Activated CD4-positive, CD25-positive, alpha-beta regulatory T cell treated with anti-CD3 and anti-CD28 coated beads, Interleukin-2, amount 50 U/mL, for 24 hours (primary cell): ENCODE measurements at regions not wholly inside any gene's neighbourhood (a gene's known extent, or its start where the extent isn't known, plus 50 kb on each side); places are given as distances from the start of the nearest gene placed in this dataset.

Source experiments
- ATAC-seq, 2 donors: fragments of 150-1000 bp; cut with Tn5 transposase; one replicate each; pipeline ENCODE4 v1.10.0; 2021; ENCODE audit warnings: mild to moderate bottlenecking in 1 of 2, moderate library complexity in 1 of 2

DNA sequence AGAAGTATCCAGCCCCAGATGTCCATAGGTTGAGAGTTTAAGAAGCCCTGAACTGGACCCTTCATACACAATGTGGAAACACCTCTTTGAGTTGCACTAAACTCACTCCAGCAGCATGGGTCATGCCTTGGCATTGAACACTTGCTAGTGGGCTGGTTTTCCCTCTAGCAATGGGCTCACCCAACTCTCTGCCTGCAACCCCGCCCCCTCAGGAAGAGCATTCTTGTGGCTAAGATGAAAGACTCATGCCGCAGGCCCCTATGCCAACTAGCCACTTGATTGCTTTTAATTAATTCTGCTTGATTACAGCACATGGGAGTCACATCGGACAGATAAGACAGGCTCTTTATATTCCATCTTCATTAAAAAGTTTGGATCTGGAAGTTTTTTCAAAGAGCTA, 136.5 kb upstream of the GJB5 start:
- ATAC-seq, result no peak

DNA sequence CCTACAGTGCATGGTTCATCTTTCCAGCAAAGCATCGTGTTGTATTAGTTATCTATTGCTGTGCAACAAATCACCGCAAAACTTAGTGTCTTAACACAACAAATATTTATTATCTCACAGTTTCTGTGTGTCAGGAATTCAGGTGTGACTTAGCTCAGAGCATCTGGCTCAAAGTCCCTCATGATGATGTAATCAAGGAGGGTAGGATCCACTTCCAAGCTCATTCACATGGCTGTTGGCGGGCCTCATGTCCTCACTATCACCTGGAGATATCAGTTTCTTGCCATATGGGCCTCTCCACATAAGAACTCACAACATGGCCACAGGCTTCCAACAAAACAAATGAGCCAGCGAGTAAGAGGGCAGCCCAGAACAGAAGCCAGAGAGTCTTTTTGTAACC, 135.6 kb upstream of the GJB5 start:
- ATAC-seq, result no peak

DNA sequence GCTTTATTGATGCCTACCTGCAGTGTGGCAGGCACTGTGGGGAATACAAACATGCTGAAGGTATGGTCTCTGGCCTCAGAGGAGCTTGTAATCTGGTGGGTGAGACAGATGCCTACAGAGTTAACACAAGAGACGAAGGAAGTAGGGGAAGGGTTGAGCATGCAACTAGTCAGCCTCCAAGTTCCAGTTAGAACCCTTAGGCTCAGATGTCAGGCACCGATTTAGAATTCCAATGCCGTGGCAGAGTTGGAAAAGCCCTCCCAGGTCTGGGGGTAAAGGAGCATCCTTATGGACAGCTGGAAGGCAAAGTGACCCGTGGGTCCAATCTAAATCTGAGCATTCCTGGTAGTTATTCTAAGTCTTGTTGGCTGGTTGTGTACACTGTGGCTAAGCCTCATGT, 132.9 kb upstream of the GJB5 start:
- ATAC-seq, result no peak

DNA sequence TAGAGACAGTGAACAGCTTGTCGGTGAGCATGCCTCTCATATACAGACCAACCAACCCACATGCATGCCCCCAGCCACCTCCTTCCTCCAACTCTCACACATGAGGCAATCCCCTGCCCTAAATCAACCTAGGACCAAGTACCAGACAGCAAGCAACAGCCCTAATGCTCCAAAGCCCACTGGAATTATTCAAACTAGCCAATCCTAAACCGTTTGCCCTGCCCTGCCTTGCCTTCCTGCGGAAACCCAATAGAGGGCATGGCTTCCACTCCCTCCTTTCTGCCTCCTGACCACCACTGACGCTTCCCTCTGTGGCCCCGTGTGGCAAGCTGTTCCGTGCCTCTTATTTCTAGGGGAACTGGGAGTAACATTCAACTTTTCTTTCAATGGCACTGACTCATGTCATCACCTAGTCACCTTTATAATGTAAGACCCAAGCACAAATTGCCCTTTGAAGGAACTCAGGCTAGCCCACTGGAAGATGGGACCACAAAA, 129.3 kb upstream of the GJB5 start:
- no peak for ATAC-seq

DNA sequence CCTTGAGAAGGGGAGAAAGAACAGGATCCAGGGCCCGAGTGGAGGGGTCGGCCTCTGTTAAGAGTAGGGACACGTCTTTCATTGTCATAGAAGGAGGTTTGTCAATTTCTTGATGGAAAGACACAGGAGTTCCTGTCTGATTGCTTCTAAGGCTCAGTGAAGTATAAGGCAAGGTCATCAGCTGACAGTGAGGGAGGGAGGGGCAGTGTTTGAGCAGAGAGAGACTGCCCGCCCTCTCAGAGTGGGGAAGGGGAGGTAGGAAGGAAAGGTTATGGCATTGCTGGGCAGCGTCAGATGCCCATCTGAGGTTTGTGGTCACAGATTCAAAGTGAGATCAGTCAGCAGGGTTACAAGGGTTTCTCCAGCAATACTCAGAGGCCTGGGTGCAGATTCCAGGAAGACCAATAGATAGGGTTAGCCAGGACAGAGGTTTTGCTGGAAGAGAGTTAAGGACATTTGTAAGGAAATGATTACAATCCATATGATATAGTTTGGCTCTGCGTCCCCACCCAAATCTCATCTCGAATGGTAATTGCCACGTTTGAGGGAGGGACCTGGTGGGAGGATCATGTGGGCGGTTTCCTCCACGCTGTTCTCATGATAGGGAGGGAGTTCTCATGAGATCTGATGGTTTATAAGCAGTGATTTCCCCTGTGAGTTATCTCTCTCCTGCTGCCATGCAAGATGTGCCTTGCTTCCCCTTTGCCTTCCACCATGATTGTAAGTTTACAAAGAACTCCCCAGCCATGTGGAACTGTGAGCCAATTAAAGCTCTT, 127.2 kb upstream of the GJB5 start:
- no peak for ATAC-seq

DNA sequence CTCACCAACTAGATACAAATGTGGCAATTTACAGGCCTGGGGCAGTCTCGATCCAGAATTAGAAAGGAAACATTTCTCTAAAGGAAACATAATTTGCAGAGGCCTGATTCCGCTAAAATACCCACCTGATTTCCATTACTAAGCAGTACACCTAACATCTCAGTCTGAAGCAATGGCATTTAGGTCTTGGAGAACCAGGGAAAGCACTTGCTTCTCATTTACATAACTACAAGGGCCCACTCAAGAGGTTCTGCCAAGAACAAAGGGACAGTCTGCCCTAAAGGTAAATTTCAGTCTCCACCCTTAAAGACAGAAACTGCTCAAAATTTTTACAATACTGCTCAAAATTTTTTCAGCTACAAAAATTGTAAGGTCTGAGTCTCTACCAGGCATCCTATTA, 123.7 kb upstream of the GJB5 start:
- no peak for ATAC-seq

DNA sequence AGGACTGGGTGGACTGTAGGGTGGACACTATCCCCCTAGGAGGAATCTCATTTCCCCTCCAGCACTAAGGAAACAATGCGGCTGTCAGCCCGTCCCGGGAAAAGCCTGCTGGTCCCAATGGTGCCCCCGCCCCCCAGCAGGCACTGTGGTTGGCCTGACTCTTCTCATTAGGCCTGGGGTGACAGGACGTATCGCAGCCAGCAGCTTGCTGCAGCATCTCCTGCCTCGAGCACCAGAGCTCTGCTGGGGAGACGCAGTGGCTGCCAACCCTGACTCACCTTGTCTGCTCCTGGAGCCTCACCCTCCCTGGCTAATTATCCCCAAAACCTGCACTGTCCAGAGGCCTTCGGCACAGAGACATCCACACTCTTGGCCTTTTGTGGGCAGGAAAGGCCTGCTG, 115.1 kb upstream of the GJB5 start:
- ATAC-seq, result no peak

DNA sequence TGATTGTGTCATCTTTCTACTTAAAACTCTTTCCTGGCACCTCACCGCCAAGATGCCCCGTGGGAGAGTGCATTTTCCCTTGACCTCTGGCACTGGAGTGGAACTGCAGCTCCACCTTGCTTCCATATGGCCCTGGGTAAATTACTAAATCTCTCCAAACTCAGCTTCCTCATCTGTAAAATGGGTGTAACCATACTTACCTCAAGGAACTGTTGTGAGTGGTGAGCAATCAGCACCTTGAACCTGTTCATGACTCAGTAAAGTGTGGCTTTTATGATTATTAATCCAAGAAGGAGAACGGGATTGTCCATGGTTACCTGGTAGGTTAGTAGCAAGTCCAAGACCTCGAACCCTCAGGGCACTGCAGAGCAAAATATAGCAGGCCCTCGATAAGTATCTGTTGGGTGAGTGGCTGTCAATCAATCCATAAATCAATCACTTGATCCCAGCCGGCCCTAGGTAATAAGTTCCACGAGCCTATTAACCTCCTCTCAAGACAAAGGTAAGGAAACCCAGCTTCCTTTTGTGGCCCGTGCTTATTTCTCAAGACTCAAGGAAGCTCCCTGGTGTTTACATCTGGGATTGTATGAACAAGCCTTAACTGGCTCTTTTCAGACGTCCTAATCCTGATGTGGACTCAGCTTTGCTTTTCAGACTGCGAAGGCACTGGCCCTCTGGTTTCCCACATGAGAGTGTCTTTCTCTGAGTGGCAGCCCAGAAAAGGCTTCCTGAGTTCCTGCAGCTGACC, 114.0 kb upstream of the GJB5 start:
- no peak for ATAC-seq

DNA sequence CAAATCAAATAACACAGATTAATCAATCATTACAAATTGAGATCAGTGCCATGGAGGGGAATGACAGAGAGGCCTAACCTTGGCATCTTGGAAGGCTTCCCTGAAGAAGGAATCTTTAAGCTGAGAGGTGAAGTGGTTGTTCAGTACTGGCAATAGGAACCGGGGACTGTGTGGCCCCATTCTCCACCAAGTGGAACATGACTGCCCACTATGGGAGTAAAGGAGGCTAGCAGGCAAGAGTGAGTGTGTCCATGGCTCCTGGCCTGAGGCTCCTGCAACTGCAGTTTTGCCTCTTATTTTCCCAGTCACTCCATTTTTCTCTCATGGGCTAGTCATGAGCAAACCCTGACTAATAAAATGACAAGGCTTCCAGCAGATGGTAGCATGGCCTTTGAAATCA, 112.2 kb upstream of the GJB5 start:
- ATAC-seq, result no peak

DNA sequence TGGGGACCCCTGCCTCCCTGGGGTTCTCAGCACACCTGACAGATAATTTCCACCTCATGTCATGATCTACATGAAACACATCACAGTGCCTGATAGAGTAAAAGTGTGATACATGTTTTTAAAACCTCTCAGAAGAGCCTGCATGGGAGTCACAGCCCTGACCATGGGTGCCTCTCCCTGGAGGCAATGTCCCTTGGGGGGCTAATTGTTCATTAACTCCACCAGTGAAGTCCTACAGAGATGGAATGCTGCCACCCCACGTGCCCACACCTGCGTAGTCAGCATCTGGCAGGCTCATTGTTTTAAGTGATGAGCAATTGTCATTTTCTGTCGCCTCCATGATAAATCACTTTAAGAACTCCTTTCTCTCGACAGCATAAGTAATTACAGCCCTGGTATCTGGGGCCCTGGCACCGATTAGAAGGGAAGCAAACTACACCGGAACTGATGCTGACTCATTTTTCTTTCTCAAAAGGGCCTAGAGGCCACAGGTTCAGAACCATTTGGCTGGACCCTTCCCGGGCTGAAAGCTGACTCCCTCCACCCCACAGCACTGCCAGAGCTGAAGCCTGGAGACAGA, 109.6 kb upstream of the GJB5 start:
- no peak for ATAC-seq

DNA sequence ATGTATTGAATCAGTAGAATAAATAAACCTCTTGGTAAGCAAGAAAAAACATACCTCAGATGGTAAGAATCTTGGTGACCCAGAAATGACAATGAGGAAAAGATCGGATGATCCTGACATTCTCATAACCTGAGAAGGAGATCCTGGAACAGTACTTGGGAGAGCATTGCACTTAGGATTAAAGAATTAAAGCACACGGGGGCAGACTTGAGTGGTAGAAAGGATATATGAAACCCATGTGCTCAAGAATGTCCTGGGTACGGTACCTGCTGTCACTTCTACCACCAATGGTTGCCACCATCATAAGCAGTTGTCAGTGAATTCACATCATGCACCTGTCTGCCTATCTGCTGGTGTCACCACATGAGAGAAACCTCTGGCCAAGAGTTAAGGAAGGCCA, 108.9 kb upstream of the GJB5 start:
- no peak for ATAC-seq

DNA sequence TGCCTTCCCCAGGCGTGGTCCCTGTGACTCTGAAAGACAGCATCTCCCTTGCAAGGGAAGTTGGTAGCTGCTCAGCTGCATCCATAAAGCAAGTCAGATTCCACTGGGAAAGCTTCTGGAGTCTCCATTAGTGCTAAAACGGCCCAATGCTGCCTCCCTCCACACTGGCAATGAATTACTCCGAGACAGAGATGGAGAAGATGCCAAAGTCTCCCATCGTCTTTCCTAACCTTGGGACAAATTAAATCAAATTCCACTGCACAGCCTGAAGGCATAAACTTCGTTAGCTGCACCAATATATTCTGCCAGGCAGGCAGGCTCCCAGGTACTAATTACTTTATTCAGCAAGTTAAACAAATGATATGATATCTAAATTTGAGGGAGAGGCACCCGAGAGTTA, 106.3 kb upstream of the GJB5 start:
- no peak for ATAC-seq

DNA sequence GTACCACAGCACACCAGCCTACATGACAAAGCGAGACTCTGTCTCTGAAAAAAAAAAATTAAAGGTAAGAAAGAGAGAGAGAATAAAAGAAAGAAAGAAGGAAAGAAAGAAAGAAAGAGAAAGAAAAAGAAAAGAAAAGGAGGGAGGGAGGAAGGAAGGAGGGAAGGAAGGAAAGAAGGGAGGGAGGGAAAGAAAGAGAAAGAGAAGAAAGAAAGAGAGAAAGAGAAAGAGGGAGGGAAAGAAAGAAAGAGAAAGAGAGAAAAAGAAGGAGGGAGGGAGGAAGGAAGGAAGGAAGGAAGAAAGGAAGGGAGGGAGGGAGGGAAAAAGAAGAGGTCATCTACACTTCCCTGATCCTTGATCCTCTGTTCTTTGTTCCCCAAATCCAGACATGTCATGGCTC, 104.8 kb upstream of the GJB5 start:
- no peak for ATAC-seq

DNA sequence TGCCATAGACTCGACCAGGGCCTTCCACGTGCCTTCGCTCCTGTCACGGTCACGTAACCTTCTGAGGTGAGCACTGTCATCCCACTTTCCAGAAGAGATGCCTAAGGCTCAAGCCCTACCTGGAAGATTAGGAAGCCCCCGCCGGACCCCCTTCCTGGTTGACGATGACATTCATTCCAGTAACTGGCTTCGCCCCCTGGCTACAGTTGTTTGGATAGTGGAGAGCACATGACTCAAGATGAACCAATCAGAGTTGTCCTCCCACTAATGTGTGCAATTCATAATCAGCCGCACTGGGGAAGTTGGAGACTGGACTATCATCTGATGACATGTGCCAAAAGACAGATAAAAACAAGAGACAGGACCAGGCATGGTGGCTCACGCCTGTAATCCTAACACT, 104.0 kb upstream of the GJB5 start:
- ATAC-seq, result no peak

DNA sequence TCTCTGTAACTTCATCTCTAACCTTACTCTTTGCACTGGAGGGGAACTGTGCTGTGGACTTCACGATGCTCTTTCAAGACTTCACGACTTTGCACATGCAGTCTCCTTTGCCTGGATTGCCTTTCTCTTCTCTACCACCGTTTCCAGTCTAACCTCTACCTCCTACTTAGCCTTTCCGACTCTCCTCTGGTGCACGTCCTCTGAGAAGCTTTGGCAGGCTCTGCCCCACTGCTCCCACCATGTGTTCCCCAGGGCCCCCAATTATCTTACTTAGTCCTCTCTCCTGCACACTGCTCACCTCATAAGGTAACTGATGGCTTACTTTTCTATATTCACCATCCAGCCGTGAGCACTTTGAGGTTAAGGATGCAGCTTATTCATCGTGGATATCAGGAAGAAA, 101.7 kb upstream of the GJB5 start:
- no peak for ATAC-seq

DNA sequence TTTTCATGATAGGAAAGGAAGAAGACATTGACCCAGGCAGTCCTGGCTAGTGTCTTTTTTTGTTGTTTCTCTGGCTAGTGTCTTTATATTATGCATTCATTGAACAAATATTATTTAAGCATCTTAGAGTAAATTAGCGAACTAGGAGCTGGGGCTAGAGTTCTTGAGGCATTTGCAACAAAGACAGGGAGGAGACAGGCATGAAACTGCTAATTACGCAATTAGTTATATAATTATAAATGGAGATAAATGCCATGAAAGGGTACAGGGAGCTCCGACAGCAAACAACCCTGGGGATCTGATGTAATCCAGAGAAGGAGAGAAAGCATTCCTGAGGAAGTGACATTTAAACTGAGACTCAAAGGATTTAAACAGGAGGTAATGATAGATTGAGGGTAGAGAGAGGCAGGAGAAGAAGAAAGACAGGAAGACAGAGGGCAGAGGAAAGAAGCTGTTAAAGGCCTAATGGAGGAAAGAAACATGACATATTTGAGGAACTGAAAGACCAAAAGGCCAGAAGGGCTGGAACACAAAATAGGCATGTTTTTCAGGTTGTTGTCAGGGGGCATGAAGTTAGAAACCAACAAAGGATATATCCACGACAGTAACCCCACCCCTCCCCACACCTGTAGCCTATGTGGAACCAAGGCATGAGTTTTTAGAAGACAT, 99.5 kb upstream of the GJB5 start:
- ATAC-seq, result no peak

DNA sequence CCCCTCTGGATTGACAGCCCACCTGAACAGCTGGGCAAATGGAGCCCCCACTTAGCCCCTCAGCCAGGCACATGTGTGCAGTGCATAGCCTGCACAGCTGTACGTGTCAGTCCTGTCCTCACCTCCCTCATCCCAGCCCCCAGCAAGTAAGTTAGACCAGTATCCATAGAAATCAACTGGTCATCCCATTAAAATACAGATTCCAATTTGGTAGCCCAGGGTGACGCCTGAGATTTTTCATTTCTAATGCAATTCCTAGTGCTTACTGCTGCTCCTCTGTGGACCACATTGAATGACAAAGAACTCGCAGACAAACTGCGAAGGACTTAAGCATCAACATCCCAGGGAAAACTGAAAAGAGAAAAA, 99.0 kb upstream of the GJB5 start:
- ATAC-seq, result no peak

DNA sequence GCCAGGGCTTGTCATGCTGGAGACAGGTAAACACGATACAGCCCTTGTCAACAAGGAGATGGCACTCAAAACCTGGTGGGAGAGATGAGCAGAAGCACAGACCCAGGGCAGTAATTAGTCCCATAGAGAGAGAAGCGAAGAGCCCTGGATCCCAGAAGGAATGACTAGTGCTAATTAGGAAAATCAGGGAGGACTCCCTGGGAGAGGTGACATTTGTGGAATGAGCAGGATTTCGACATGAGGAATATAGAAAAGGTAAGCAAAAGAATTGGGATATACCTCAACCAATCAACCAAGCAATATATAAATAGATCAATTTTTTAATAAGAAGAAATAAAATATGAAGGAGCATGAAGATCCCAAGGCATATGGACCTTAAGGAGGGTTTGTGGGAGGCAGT, 98.5 kb upstream of the GJB5 start:
- ATAC-seq, result no peak

DNA sequence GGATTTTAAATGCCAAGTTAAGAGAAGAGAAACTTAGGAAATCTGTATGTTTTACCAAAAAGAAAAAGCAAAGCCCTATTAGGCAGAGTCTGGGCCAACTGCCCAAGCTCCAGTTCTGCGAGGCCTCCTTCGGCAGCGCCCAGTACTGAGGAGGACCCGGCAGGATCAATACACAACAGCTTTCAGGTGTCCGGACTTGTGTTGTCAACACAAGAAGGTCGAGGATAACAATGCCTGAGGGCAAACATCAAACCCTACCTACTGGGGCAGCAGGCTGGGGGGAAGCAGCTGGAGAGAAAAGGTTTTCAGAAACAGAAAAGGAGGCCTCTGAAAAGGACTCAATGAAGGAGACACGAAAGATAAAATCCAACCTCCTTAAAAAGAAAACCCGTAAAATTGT, 98.1 kb upstream of the GJB5 start:
- ATAC-seq, result no peak

DNA sequence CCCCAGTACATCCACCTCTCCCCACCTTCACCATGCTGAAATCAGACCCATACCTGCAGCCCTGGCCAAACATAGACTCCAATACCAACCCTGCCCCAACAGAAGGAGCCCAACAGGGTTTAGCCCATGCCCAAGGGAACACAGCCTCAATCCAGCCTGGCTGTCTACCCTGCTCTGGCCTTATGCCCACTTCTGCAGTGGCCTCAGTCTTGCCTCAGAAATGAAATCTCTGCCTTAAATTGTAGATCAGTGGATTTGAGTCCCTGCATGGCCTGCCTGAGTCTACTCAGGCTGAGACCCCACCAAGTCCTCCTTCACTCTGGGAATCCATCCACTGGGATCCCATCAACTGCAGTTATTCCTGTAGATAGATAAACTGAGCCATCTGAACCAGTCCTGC, 97.6 kb upstream of the GJB5 start:
- no peak for ATAC-seq

DNA sequence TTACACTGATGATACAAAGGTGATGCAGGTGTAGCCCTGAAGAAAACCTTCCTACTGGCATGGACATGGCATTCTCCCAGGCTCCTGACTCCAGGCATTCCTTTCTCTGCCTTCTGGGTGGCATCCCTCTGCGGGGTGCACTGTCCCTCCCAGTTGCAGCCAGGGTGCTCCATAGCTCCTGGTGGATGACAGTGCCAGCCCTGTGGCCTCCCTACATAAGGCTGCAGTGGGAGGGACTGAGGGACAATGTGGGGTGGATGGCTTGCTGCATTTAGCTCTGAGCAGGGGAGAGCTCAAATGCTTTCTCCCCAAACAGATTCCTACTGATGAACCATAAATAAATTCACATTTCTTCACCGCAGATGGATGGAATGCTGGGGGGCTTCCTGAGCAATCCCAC, 97.0 kb upstream of the GJB5 start:
- no peak for ATAC-seq

DNA sequence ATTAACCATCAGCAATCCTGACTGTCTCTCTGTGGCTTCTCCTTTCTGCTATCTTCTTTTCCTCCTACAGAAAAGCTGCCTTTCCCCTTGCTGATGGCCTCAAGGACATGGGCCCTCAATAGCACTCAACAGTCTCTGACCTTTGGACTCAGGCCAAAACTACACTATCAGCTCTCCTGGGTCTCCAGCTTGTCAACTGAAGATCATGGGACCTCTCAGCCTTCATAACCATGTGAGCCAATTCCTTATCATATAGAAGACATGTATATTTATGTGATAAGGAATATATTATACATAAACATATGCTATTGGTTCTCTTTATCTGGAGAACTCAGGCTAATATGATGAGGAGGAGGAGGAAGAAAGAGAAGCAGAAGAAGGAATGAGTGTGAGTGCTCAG, 91.8 kb upstream of the GJB5 start:
- no peak for ATAC-seq

DNA sequence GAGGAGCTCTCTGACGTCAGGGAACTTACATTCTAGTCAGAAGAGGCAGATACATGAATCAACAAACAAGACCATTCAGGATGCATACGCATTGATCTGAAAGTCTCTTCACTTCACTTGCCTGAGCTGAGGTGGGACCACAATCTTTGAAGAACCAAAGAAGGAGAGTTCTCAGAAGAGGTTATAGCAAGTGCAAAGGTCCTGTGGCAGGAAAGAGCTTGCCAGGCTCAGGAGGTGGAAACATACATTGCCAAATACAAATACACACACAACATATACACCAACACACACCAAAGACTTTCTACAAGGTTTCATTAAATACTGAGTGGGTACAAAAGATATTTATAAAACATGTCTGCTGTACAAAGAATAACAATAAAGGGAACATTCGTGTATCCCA, 86.8 kb upstream of the GJB5 start:
- no peak for ATAC-seq

DNA sequence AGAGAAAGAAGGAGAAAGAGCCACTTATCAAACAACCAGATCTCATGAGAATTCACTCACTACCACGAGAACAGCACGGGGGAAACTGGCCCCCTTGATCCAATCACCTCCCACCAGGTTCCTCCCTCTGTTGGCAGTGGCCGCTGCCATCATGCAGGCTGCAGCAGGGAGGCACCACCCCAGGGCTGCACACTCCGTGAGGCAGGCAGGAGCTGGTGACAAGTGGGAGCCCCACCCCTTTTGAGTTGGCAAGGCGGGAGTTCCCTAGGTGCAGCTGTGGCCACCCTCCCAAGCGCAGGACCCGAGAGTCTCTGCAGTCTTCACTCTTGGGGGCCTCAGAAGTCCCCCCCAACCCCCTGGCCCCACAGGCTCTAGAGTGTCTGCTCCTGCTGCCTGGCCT, 83.9 kb upstream of the GJB5 start:
- no peak for ATAC-seq
